ENCODE measurements at regions not wholly inside any gene's neighbourhood (a gene's known extent, or its start where the extent isn't known, plus 50 kb on each side); places are given as distances from the start of the nearest gene placed in this dataset.

- intact Hi-C loops (cut with micrococcal nuclease; ENCODE audit: unreplicated experiment) (no loop called here), in situ Hi-C loops (cut with HindIII; ENCODE audit: low pct_unique_long_range_greater_than_20kb, low sequenced_read_pairs) (no loop called here)
- Histone ChIP-seq H3K27me3 (ENCODE audit: control insufficient read depth, insufficient read depth, low read length) (0 out of 2 replicates have a peak, but pooled peaks cover 9% of the 10 kb centered on the region), H3K9me3 (ENCODE audit: control insufficient read depth, insufficient read depth, low read depth, low read length) (no peaks in the 10 kb centered on the region), H3K27ac (ENCODE audit: low read length) (no peak overlapping the region), H3K4me3 (ENCODE audit: low read depth in 2 of 2, low read length in 2 of 2) (no peak overlapping the region), H3K4me1 (ENCODE audit: control insufficient read depth, insufficient read depth, low read length) (no peaks in the 10 kb centered on the region), H3K36me3 (ENCODE audit: control insufficient read depth, insufficient read depth, low read length) (no peaks in the 10 kb centered on the region)
- ATAC-seq, result no peak
- ChIA-PET CTCF (no interaction called here), POLR2A (no interaction called here)
- DNase-seq (ENCODE audit: low read depth, low spot score), result no peak
- TF ChIP-seq SIN3A (IDR thresholded peaks at IDR 0.05; ENCODE audit: borderline replicate concordance, insufficient read depth, low read depth, low read length), result no peak
- TF ChIP-seq CTCF (IDR thresholded peaks at IDR 0.05), result no peak
- TF ChIP-seq REST (IDR thresholded peaks at IDR 0.05; ENCODE audit: insufficient read depth in 1 of 2, low read depth in 2 of 2, low read length in 1 of 2), result no peak
- no TSS peak for BruUV-seq (replicated peaks)
Measured at GRCh38 chr1:37403166-37403565, 71.2 kb upstream of the ZC3H12A start.

- H3K4me3 ChIP-seq (ENCODE audit: low read depth in 2 of 2, low read length in 2 of 2), result no peak overlapping the region
- intact Hi-C loops (cut with micrococcal nuclease; ENCODE audit: unreplicated experiment) (no loop called here), in situ Hi-C loops (cut with HindIII; ENCODE audit: low pct_unique_long_range_greater_than_20kb, low sequenced_read_pairs) (no loop called here)
- H3K27ac ChIP-seq (ENCODE audit: low read length), result no peak overlapping the region
- no peak for DNase-seq (ENCODE audit: low read depth, low spot score)
- H3K36me3 ChIP-seq (ENCODE audit: control insufficient read depth, insufficient read depth, low read length), result no peaks in the 10 kb centered on the region
- CTCF ChIA-PET, result no interaction called here
- POLR2A ChIA-PET, result no interaction called here
- TF ChIP-seq CTCF (IDR thresholded peaks at IDR 0.05), result no peak
- TF ChIP-seq SIN3A (IDR thresholded peaks at IDR 0.05; ENCODE audit: borderline replicate concordance, insufficient read depth, low read depth, low read length), result no peak
- TF ChIP-seq POLR2AphosphoS5 (IDR thresholded peaks at IDR 0.05; ENCODE audit: low read depth, low read length), result no peak
- no peak for TF ChIP-seq REST (IDR thresholded peaks at IDR 0.05; ENCODE audit: insufficient read depth in 1 of 2, low read depth in 2 of 2, low read length in 1 of 2)
- TF ChIP-seq TCF7L2 (IDR thresholded peaks at IDR 0.05; ENCODE audit: low read depth, low read length), result no peak
- H3K9me3 ChIP-seq (ENCODE audit: control insufficient read depth, insufficient read depth, low read depth, low read length), result no peaks in the 10 kb centered on the region
- no TSS peak for BruUV-seq (replicated peaks)
- H3K27me3 ChIP-seq (ENCODE audit: control insufficient read depth, insufficient read depth, low read length), result 0 out of 2 replicates have a peak, but pooled peaks cover 6% of the 10 kb centered on the region
- no peak for ATAC-seq
- H3K4me1 ChIP-seq (ENCODE audit: control insufficient read depth, insufficient read depth, low read length), result no peaks in the 10 kb centered on the region
Measured at GRCh38 chr1:37404711-37405110, 69.7 kb upstream of the ZC3H12A start.
